SK-N-SH (cell line): ENCODE measurements at regions not wholly inside any gene's neighbourhood (a gene's known extent, or its start where the extent isn't known, plus 50 kb on each side); places are given as distances from the start of the nearest gene placed in this dataset.

Source experiments
- CHD2 ChIP-seq: fragments of 150-350 bp; IDR thresholded peaks from 2 replicates; pipeline ENCODE4 v1.6.1; 2018; ENCODE audit warnings: low read length; ENCODE audit not compliant: partially characterized antibody
- CTCF ChIP-seq: fragments of 200-600 bp; sonication (generic); IDR thresholded peaks from 2 replicates; pipeline ENCODE4 v1.6.1; 2017; ENCODE audit warnings: antibody characterized with exemption, mild to moderate bottlenecking, moderate library complexity
- EP300 ChIP-seq, 2 experiments: IDR thresholded peaks; 2 replicates each; pipeline versions ENCODE4 v1.4.0 to v1.6.1; 2012; ENCODE audit warnings: borderline replicate concordance in 1 of 2, low read depth in 1 of 2, low read length in 1 of 2
- JUND ChIP-seq: IDR thresholded peaks from 2 replicates; pipeline ENCODE4 v1.4.0; 2012
- MXI1 ChIP-seq: IDR thresholded peaks from 2 replicates; pipeline ENCODE4 v1.6.1; 2012; ENCODE audit warnings: mild to moderate bottlenecking, low read depth, low read length, improper control_type of control experiment
- NFIC ChIP-seq: IDR thresholded peaks from 2 replicates; pipeline ENCODE4 v1.4.0; 2012; ENCODE audit warnings: borderline replicate concordance
- RAD21 ChIP-seq: IDR thresholded peaks from 2 replicates; pipeline ENCODE4 v1.6.1; 2012; ENCODE audit warnings: mild to moderate bottlenecking, low read length
- TEAD4 ChIP-seq: IDR thresholded peaks from 2 replicates; pipeline ENCODE4 v1.4.0; 2012; ENCODE audit warnings: mild to moderate bottlenecking, borderline replicate concordance; ENCODE audit not compliant: insufficient read depth
- ZBTB33 ChIP-seq: IDR thresholded peaks from 2 replicates; pipeline ENCODE4 v1.4.0; 2012; ENCODE audit warnings: low read depth, borderline replicate concordance

- no peak for TF ChIP-seq CHD2
- TF ChIP-seq TEAD4 = no peak
- TF ChIP-seq EP300 (IDR thresholded peaks at IDR 0.05; ENCODE audit: borderline replicate concordance in 1 of 2, low read depth in 1 of 2, low read length in 1 of 2) = no peak
- TF ChIP-seq ZBTB33 = no peak
- TF ChIP-seq JUND = no peak
- no peak for TF ChIP-seq MXI1
- no peak for TF ChIP-seq RAD21
- no peak for TF ChIP-seq CTCF
- TF ChIP-seq NFIC = no peak
These were observed 1555.4 kb upstream of the ADGRL3 start for GRCh38 chr4:59644765-59645164.
